BE2C (cell line): ENCODE measurements at regions not wholly inside any gene's neighbourhood (a gene's known extent, or its start where the extent isn't known, plus 50 kb on each side); places are given as distances from the start of the nearest gene placed in this dataset.

Experiments used
- DNase-seq: peaks from one replicate; pipeline ENCODE4 v3.0.0-alpha.2; 2020
- H3K27me3 ChIP-seq: fragments of 250-450 bp; sonication (Bioruptor Pico); 2 replicates; pipeline ENCODE4 v1.5.1; 2020; ENCODE audit warnings: mild to moderate bottlenecking
- H3K36me3 ChIP-seq: fragments of 250-450 bp; sonication (Bioruptor Pico); 2 replicates; pipeline ENCODE4 v1.5.1; 2020; ENCODE audit warnings: mild to moderate bottlenecking
- H3K4me1 ChIP-seq: fragments of 250-450 bp; sonication (Bioruptor Pico); 2 replicates; pipeline ENCODE4 v1.5.1; 2020
- H3K4me3 ChIP-seq: 2 replicates; pipeline ENCODE4 v1.5.1; 2011; ENCODE audit warnings: low read depth, low read length
- H3K9me3 ChIP-seq: fragments of 250-450 bp; sonication (Bioruptor Pico); 2 replicates; pipeline ENCODE4 v1.5.1; 2020
- CTCF ChIP-seq: IDR thresholded peaks from 2 replicates; pipeline ENCODE4 v1.5.1; 2012; ENCODE audit warnings: mild to moderate bottlenecking, low read depth, low read length

GRCh38 chr4:26217481-26217880 lies 103.3 kb upstream of the RBPJ start:
- Histone ChIP-seq H3K4me1 (no peaks in the 10 kb centered on the region), H3K9me3 (no peaks in the 10 kb centered on the region), H3K4me3 (no peak overlapping the region), H3K27me3 (no peaks in the 10 kb centered on the region), H3K36me3 (no peaks in the 10 kb centered on the region)
- no peak for TF ChIP-seq CTCF
- DNase-seq = no peak

GRCh38 chr4:26217961-26218676 lies 102.7 kb upstream of the RBPJ start:
- H3K4me3 ChIP-seq = no peak overlapping the region
- TF ChIP-seq CTCF = no peak
- no peaks in the 10 kb centered on the region for H3K9me3 ChIP-seq
- H3K4me1 ChIP-seq = no peaks in the 10 kb centered on the region
- no peaks in the 10 kb centered on the region for H3K36me3 ChIP-seq
- no peaks in the 10 kb centered on the region for H3K27me3 ChIP-seq
- no peak for DNase-seq

- H3K4me1 ChIP-seq = no peaks in the 10 kb centered on the region
Measured at GRCh38 chr4:26218677-26219605, 101.9 kb upstream of the RBPJ start.

GRCh38 chr4:26220696-26221095 lies 100.1 kb upstream of the RBPJ start:
- no peaks in the 10 kb centered on the region for H3K4me1 ChIP-seq
- no peaks in the 10 kb centered on the region for H3K9me3 ChIP-seq
- no peaks in the 10 kb centered on the region for H3K36me3 ChIP-seq
- no peak overlapping the region for H3K4me3 ChIP-seq
- DNase-seq = no peak
- H3K27me3 ChIP-seq = no peaks in the 10 kb centered on the region
- no peak for TF ChIP-seq CTCF

More at GRCh38 chr4:26218677-26219605, 101.9 kb upstream of the RBPJ start:
- Histone ChIP-seq H3K27me3 (no peaks in the 10 kb centered on the region), H3K4me3 (no peak overlapping the region), H3K36me3 (no peaks in the 10 kb centered on the region), H3K9me3 (no peaks in the 10 kb centered on the region)
- TF ChIP-seq CTCF = no peak
- DNase-seq = peak; percentile 22

- H3K27me3 ChIP-seq = no peaks in the 10 kb centered on the region
- H3K36me3 ChIP-seq = no peaks in the 10 kb centered on the region
- H3K9me3 ChIP-seq = no peaks in the 10 kb centered on the region
- no peak overlapping the region for H3K4me3 ChIP-seq
- H3K4me1 ChIP-seq = no peaks in the 10 kb centered on the region
- DNase-seq = no peak
- TF ChIP-seq CTCF = no peak
Measured at GRCh38 chr4:26223155-26223554, 97.7 kb upstream of the RBPJ start.
